ENCODE measurements at regions not wholly inside any gene's neighbourhood (a gene's known extent, or its start where the extent isn't known, plus 50 kb on each side); places are given as distances from the start of the nearest gene placed in this dataset.

- no peaks in the 10 kb centered on the region for H3K36me3 ChIP-seq
- H3K27ac ChIP-seq, result peak overlapping the region in 1 of 4 donors; percentile 6
- no peaks in the 10 kb centered on the region for H3K4me1 ChIP-seq
- peaks cover 0 to 11% (median 1%) of the 10 kb centered on the region in 4 donors for H3K9me3 ChIP-seq
- TF ChIP-seq POLR2A (IDR thresholded peaks at IDR 0.05) (no peak), CTCF (IDR thresholded peaks at IDR 0.05) (no peak), EP300 (IDR thresholded peaks at IDR 0.05) (no peak), POLR2AphosphoS5 (IDR thresholded peaks at IDR 0.05) (no peak)
- H3K4me3 ChIP-seq, result no peak overlapping the region
- DNase-seq, result no peak
- 62 to 70% methylated on average over 2 of the region's 2 CpGs for WGBS, 2 donors
- intact Hi-C loops (cut with DNase I), result no loop called here
- H3K27me3 ChIP-seq, result no peaks in the 10 kb centered on the region
These were observed 208.7 kb downstream of the KCNE4 start for GRCh38 chr2:223260681-223261080.

- 47 to 76% methylated on average over 6 of the region's 6 CpGs for WGBS, 2 donors
- DNase-seq, result no peak
- Histone ChIP-seq H3K4me1 (no peaks in the 10 kb centered on the region), H3K27me3 (no peaks in the 10 kb centered on the region), H3K9me3 (no peaks in the 10 kb centered on the region), H3K36me3 (no peaks in the 10 kb centered on the region), H3K4me3 (no peak overlapping the region), H3K27ac (no peak overlapping the region)
- TF ChIP-seq CTCF (IDR thresholded peaks at IDR 0.05) (no peak), POLR2A (IDR thresholded peaks at IDR 0.05) (no peak), POLR2AphosphoS5 (IDR thresholded peaks at IDR 0.05) (no peak), EP300 (IDR thresholded peaks at IDR 0.05) (no peak)
- intact Hi-C loops (cut with DNase I), result no loop called here
These were observed 211.0 kb downstream of the KCNE4 start for GRCh38 chr2:223262946-223263345.

GRCh38 chr2:223264541-223265193 lies 212.7 kb downstream of the KCNE4 start:
- H3K4me3 ChIP-seq, result no peak overlapping the region
- TF ChIP-seq POLR2A (IDR thresholded peaks at IDR 0.05), result no peak
- no peak for TF ChIP-seq CTCF (IDR thresholded peaks at IDR 0.05)
- TF ChIP-seq EP300 (IDR thresholded peaks at IDR 0.05), result no peak
- TF ChIP-seq POLR2AphosphoS5 (IDR thresholded peaks at IDR 0.05), result no peak
- no peaks in the 10 kb centered on the region for H3K27me3 ChIP-seq
- no peaks in the 10 kb centered on the region for H3K4me1 ChIP-seq
- intact Hi-C loops (cut with DNase I), result no loop called here
- no peaks in the 10 kb centered on the region for H3K36me3 ChIP-seq
- 78 to 85% methylated on average over 2 of the region's 2 CpGs for WGBS, 2 donors
- H3K9me3 ChIP-seq, result no peaks in the 10 kb centered on the region
- DNase-seq, result no peak
- no peak overlapping the region for H3K27ac ChIP-seq

GRCh38 chr2:223267160-223267951 lies 215.4 kb downstream of the KCNE4 start:
- intact Hi-C loops (cut with DNase I), result no loop called here
- Histone ChIP-seq H3K36me3 (no peaks in the 10 kb centered on the region), H3K27me3 (no peaks in the 10 kb centered on the region), H3K9me3 (no peaks in the 10 kb centered on the region), H3K4me3 (no peak overlapping the region), H3K27ac (no peak overlapping the region), H3K4me1 (no peaks in the 10 kb centered on the region)
- DNase-seq, result no peak
- TF ChIP-seq EP300 (IDR thresholded peaks at IDR 0.05) (no peak), POLR2AphosphoS5 (IDR thresholded peaks at IDR 0.05) (no peak), CTCF (IDR thresholded peaks at IDR 0.05) (no peak), POLR2A (IDR thresholded peaks at IDR 0.05) (no peak)
- 75 to 85% methylated on average over 6 of the region's 6 CpGs for WGBS, 2 donors
